Esophagus muscularis mucosa (tissue), 4 donors: ENCODE measurements at regions not wholly inside any gene's neighbourhood (a gene's known extent, or its start where the extent isn't known, plus 50 kb on each side); places are given as distances from the start of the nearest gene placed in this dataset.

ENCODE experiments used
- DNase-seq: peaks from one replicate; pipeline ENCODE4 v3.0.0-alpha.2; 2017; ENCODE audit errors: extremely low spot score
- H3K27ac ChIP-seq, 4 donors: fragments of 200-600 bp; sonication (generic); replicated peaks in 1 of 4; 1 replicate in 3 of 4; 2 replicates in 1 of 4; pipeline ENCODE4 v1.5.1; 2016 to 2019; ENCODE audit warnings: mild to moderate bottlenecking in 1 of 4
- H3K27me3 ChIP-seq, 4 donors: fragments of 200-600 bp; sonication (generic); one replicate each; pipeline versions ENCODE4 v1.5.1 to v1.6.0; 2016 to 2019
- H3K36me3 ChIP-seq, 4 donors: fragments of 200-600 bp; sonication (generic); one replicate each; pipeline ENCODE4 v1.5.1; 2016 to 2019
- H3K4me1 ChIP-seq, 4 donors: fragments of 200-600 bp; sonication (generic); one replicate each; pipeline ENCODE4 v1.5.1; 2016 to 2019
- H3K4me3 ChIP-seq, 4 donors: fragments of 200-600 bp; sonication (generic); 1 replicate in 2 of 4; 2 replicates in 2 of 4; pipeline ENCODE4 v1.5.1; 2016 to 2019; ENCODE audit warnings: mild to moderate bottlenecking in 4 of 4, moderate library complexity in 1 of 4
- H3K9me3 ChIP-seq, 4 donors: fragments of 200-600 bp; sonication (generic); 1 replicate in 3 of 4; 2 replicates in 1 of 4; pipeline ENCODE4 v1.5.1; 2016 to 2019
- CTCF ChIP-seq, 3 experiments: fragments of 200-600 bp in 2 of 3; fragments of 450-650 bp in 1 of 3; sonication (generic) in 2 of 3; IDR thresholded peaks; one replicate each; pipeline ENCODE4 v1.5.1; 2017 to 2019; ENCODE audit warnings: antibody characterized with exemption in 3 of 3, mild to moderate bottlenecking in 2 of 3, moderate library complexity in 1 of 3
- EP300 ChIP-seq: sonication (generic); formaldehyde crosslinking; IDR thresholded peaks from one replicate; pipeline ENCODE4 v1.6.1; 2017; ENCODE audit warnings: antibody characterized with exemption
- POLR2A ChIP-seq: fragments of 450-650 bp; IDR thresholded peaks from one replicate; pipeline ENCODE4 v1.6.1; 2017; ENCODE audit warnings: antibody characterized with exemption, moderate library complexity, mild to moderate bottlenecking, low read depth
- POLR2AphosphoS5 ChIP-seq, 2 donors: sonication (generic); formaldehyde crosslinking; IDR thresholded peaks; one replicate each; pipeline ENCODE4 v1.6.1; 2017; ENCODE audit warnings: antibody characterized with exemption in 2 of 2
- WGBS: methylation state at CpG from one replicate; pipeline ENCODE4 v1.1.5; 2018; 5-methylcytosine and 5-hydroxymethylcytosine counted together
- intact Hi-C: fragments of 100-400 bp; cut with DNase I; formaldehyde crosslinking; loops from one replicate; pipeline ENCODE4 v1.15.1; 2023

DNA sequence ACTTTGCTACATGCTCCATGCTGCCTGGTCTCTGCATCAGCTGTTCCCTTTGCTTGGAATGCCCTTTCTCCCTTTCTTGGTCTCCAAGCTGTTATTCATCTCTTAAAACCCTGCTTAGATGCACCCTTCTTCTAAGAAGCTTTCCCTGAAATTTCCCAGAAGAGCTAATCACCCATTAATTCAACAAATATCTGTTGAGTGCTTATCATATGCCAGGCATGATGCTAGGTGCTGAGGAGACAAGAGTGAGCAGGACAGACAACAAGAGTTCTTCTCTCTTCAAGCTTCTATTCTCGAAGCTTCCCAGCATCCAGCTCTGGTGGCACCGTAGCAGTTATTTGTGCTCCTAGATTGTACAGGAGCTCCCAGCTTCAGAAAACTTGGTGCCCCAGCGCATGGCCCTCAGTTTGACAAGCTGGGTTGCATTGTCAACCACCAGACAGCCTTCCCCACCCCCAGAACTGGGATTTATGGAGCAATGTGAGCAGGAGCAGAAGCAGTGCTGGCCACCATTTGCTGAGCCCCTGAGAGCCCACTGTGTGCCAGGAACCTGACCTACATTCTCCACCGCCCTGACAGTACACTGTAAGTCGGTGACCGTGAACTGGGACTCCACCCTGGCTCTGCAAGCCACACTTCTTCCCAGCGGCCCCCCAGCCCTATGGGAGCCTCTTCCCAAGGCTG, 68.0 kb upstream of the ACOT11 start:
- WGBS = 100% methylated on average over 4 of the region's 7 CpGs
- Histone ChIP-seq H3K4me1 (peaks cover 6 to 17% (median 10%) of the 10 kb centered on the region in 4 donors), H3K27me3 (no peaks in the 10 kb centered on the region), H3K4me3 (no peak overlapping the region), H3K27ac (no peak overlapping the region), H3K9me3 (no peaks in the 10 kb centered on the region), H3K36me3 (no peaks in the 10 kb centered on the region)
- intact Hi-C loops = no loop called here
- DNase-seq = no peak
- TF ChIP-seq POLR2AphosphoS5 (IDR thresholded peaks at IDR 0.05) (no peak), POLR2A (no peak), EP300 (no peak), CTCF (IDR thresholded peaks at IDR 0.05) (no peak)

GRCh38 chr1:54479251-54479650, 68.8 kb upstream of the ACOT11 start:
- no peaks in the 10 kb centered on the region for H3K36me3 ChIP-seq
- no peak for DNase-seq
- no peak overlapping the region for H3K4me3 ChIP-seq
- intact Hi-C loops = no loop called here
- peaks cover 9 to 24% (median 18%) of the 10 kb centered on the region in 4 donors for H3K4me1 ChIP-seq
- H3K9me3 ChIP-seq = no peaks in the 10 kb centered on the region
- H3K27me3 ChIP-seq = peaks cover 0 to 6% (median 0%) of the 10 kb centered on the region in 4 donors
- WGBS = 91% methylated on average over 5 of the region's 5 CpGs
- TF ChIP-seq EP300 (no peak), POLR2AphosphoS5 (IDR thresholded peaks at IDR 0.05) (no peak), CTCF (IDR thresholded peaks at IDR 0.05) (no peak)
- H3K27ac ChIP-seq = no peak overlapping the region

- H3K9me3 ChIP-seq = no peaks in the 10 kb centered on the region
- no peak for DNase-seq
- TF ChIP-seq POLR2AphosphoS5 (IDR thresholded peaks at IDR 0.05) (no peak), POLR2A (no peak), EP300 (no peak), CTCF (IDR thresholded peaks at IDR 0.05) (no peak)
- H3K36me3 ChIP-seq = no peaks in the 10 kb centered on the region
- peaks cover 9 to 26% (median 20%) of the 10 kb centered on the region in 4 donors for H3K4me1 ChIP-seq
- H3K27ac ChIP-seq = no peak overlapping the region
- no peak overlapping the region for H3K4me3 ChIP-seq
- peaks cover 0 to 6% (median 0%) of the 10 kb centered on the region in 4 donors for H3K27me3 ChIP-seq
- 80% methylated on average over 6 of the region's 6 CpGs for WGBS
- intact Hi-C loops = no loop called here
Measured at GRCh38 chr1:54477153-54477561, 70.9 kb upstream of the ACOT11 start.

DNA sequence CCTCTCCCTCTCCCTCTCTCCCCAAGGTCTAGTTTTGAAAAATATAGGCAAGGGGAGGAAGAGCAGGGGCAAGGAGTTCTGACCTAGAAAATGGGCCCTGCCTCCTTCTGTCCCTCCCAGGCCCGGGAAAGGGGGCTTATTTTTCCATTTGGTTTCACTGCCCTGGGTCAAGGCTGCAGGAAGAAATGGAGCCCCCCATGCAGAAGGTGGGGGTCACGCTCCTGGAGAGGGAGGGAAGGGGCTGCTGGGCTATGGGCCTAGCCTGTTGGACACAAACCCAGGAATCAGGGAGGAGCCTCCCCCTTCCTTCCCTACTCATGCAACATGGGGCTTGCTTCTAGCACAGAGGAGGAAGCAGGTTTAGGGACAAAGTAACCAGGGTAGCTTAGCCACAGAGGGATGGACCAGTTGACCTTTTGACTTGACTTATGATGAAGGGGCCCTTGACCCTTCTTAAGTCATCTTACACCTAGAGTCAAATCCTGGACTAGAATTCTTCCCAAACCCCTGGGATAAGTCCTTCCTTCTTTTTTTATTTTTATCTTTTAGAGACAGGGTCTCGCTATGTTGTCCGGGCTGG, 70.4 kb upstream of the SSBP3 start:
- H3K27ac ChIP-seq = no peak overlapping the region
- TF ChIP-seq CTCF (IDR thresholded peaks at IDR 0.05) (no peak), POLR2AphosphoS5 (IDR thresholded peaks at IDR 0.05) (no peak), POLR2A (no peak), EP300 (no peak)
- H3K4me3 ChIP-seq = no peak overlapping the region
- no peaks in the 10 kb centered on the region for H3K9me3 ChIP-seq
- H3K36me3 ChIP-seq = no peaks in the 10 kb centered on the region
- 72% methylated on average over 4 of the region's 4 CpGs for WGBS
- H3K27me3 ChIP-seq = peaks cover 0 to 6% (median 0%) of the 10 kb centered on the region in 4 donors
- intact Hi-C loops = no loop called here
- no peak for DNase-seq
- H3K4me1 ChIP-seq = peaks cover 9 to 26% (median 20%) of the 10 kb centered on the region in 4 donors
